H1 (cell line): ENCODE measurements at regions not wholly inside any gene's neighbourhood (a gene's known extent, or its start where the extent isn't known, plus 50 kb on each side); places are given as distances from the start of the nearest gene placed in this dataset.

Experiments used
- CEBPB ChIP-seq: IDR thresholded peaks from 2 replicates; pipeline ENCODE4 v1.6.1; 2012; ENCODE audit warnings: low read depth, low read length
- EZH2 ChIP-seq: fragments of 200-600 bp; sonication (generic); IDR thresholded peaks from 2 replicates; pipeline ENCODE4 v1.7.1; 2012; ENCODE audit warnings: low read depth, mild to moderate bottlenecking, moderate library complexity, low read length, inconsistent platforms; ENCODE audit not compliant: severe bottlenecking
- PHF8 ChIP-seq: fragments of 200-600 bp; sonication (generic); conservative IDR thresholded peaks from 2 replicates; pipeline ENCODE4 v1.7.1; 2012; ENCODE audit warnings: low read depth, mild to moderate bottlenecking, inconsistent platforms, low read length, moderate library complexity
- POLR2A ChIP-seq, 2 experiments: IDR thresholded peaks; 1 replicate in 1 of 2; 2 replicates in 1 of 2; pipeline ENCODE4 v1.6.1; 2011; ENCODE audit warnings: low read depth in 2 of 2, low read length in 2 of 2, mild to moderate bottlenecking in 2 of 2; ENCODE audit errors: control extremely low read depth in 1 of 2
- POLR2AphosphoS5 ChIP-seq: IDR thresholded peaks from 2 replicates; pipeline ENCODE4 v1.6.1; 2011; ENCODE audit warnings: low read depth, low read length
- RAD21 ChIP-seq, 2 experiments: IDR thresholded peaks in 1 of 2; conservative IDR thresholded peaks in 1 of 2; 2 replicates each; pipeline ENCODE4 v1.6.1; 2011; ENCODE audit warnings: low read depth in 2 of 2, low read length in 2 of 2, improper control_type of control experiment in 1 of 2, inconsistent platforms in 1 of 2, mild to moderate bottlenecking in 1 of 2, moderate library complexity in 1 of 2
- SP1 ChIP-seq: IDR thresholded peaks from 2 replicates; pipeline ENCODE4 v1.6.1; 2011; ENCODE audit warnings: low read depth, low read length
- TAF7 ChIP-seq: optimal IDR thresholded peaks from 2 replicates; pipeline ENCODE3; 2011; ENCODE audit warnings: low read depth, mild to moderate bottlenecking, inconsistent platforms, low read length, moderate library complexity, borderline replicate concordance
- TF ChIP-seq, protein P1 (sequence below), 3 experiments: IDR thresholded peaks; 1 replicate in 2 of 3; 2 replicates in 1 of 3; pipeline versions ENCODE4 v1.5.1 to v1.6.1; 2011; ENCODE audit warnings: low read length in 3 of 3, mild to moderate bottlenecking in 3 of 3, inconsistent platforms in 2 of 3, low read depth in 1 of 3, moderate library complexity in 1 of 3; ENCODE audit not compliant: insufficient read depth in 1 of 3; ENCODE audit errors: control extremely low read depth in 1 of 3

- TF ChIP-seq POLR2A (IDR thresholded peaks at IDR 0.05; ENCODE audit: control extremely low read depth in 1 of 2, low read depth in 2 of 2, low read length in 2 of 2) (no peak), PHF8 (no peak), EZH2 (no peak), CEBPB (no peak), TAF7 (no peak), SP1 (no peak), POLR2AphosphoS5 (no peak), RAD21 (IDR thresholded peaks at IDR 0.05 in 1 of 2, conservative IDR thresholded peaks at IDR 0.05 in 1 of 2; ENCODE audit: low read depth in 2 of 2, low read length in 2 of 2) (no peak)
- TF ChIP-seq, protein P1, sequence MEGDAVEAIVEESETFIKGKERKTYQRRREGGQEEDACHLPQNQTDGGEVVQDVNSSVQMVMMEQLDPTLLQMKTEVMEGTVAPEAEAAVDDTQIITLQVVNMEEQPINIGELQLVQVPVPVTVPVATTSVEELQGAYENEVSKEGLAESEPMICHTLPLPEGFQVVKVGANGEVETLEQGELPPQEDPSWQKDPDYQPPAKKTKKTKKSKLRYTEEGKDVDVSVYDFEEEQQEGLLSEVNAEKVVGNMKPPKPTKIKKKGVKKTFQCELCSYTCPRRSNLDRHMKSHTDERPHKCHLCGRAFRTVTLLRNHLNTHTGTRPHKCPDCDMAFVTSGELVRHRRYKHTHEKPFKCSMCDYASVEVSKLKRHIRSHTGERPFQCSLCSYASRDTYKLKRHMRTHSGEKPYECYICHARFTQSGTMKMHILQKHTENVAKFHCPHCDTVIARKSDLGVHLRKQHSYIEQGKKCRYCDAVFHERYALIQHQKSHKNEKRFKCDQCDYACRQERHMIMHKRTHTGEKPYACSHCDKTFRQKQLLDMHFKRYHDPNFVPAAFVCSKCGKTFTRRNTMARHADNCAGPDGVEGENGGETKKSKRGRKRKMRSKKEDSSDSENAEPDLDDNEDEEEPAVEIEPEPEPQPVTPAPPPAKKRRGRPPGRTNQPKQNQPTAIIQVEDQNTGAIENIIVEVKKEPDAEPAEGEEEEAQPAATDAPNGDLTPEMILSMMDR (IDR thresholded peaks at IDR 0.05; ENCODE audit: control extremely low read depth in 1 of 3, insufficient read depth in 1 of 3, low read depth in 1 of 3, low read length in 3 of 3): no peak
Measured at GRCh38 chr3:96734273-96735009, 80.0 kb upstream of the EPHA6 start.
